ENCODE measurements at regions not wholly inside any gene's neighbourhood (a gene's known extent, or its start where the extent isn't known, plus 50 kb on each side); places are given as distances from the start of the nearest gene placed in this dataset.

GRCh38 chr15:45855210-45855906, 220.5 kb downstream of the SQOR start:
- TF ChIP-seq, protein P1, sequence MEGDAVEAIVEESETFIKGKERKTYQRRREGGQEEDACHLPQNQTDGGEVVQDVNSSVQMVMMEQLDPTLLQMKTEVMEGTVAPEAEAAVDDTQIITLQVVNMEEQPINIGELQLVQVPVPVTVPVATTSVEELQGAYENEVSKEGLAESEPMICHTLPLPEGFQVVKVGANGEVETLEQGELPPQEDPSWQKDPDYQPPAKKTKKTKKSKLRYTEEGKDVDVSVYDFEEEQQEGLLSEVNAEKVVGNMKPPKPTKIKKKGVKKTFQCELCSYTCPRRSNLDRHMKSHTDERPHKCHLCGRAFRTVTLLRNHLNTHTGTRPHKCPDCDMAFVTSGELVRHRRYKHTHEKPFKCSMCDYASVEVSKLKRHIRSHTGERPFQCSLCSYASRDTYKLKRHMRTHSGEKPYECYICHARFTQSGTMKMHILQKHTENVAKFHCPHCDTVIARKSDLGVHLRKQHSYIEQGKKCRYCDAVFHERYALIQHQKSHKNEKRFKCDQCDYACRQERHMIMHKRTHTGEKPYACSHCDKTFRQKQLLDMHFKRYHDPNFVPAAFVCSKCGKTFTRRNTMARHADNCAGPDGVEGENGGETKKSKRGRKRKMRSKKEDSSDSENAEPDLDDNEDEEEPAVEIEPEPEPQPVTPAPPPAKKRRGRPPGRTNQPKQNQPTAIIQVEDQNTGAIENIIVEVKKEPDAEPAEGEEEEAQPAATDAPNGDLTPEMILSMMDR (IDR thresholded peaks at IDR 0.05 in 2 of 3, conservative IDR thresholded peaks at IDR 0.05 in 1 of 3; ENCODE audit: control insufficient read depth in 2 of 3, extremely low read depth in 1 of 3, insufficient read depth in 1 of 3, low read depth in 3 of 3, low read length in 3 of 3) = no peak
- TF ChIP-seq ZNF24 (IDR thresholded peaks at IDR 0.05) (no peak), SIN3A (IDR thresholded peaks at IDR 0.05; ENCODE audit: low read depth, low read length) (no peak), YY1 (IDR thresholded peaks at IDR 0.05; ENCODE audit: low read depth, low read length) (no peak)

Data from GM12878 (cell line).